H9 (cell line): ENCODE measurements at regions not wholly inside any gene's neighbourhood (a gene's known extent, or its start where the extent isn't known, plus 50 kb on each side); places are given as distances from the start of the nearest gene placed in this dataset.

Experiments
- DNase-seq: peaks from one replicate; pipeline ENCODE4 v3.0.0-alpha.2; 2017
- H2AFZ ChIP-seq: one replicate; pipeline ENCODE4 v1.6.1; 2013; ENCODE audit warnings: mild to moderate bottlenecking, low read length, control low read depth, moderate library complexity
- H2AK5ac ChIP-seq: 2 replicates; pipeline ENCODE4 v1.6.1; 2013; ENCODE audit warnings: low read length, control low read depth, mixed read lengths; ENCODE audit not compliant: insufficient read length
- H2BK120ac ChIP-seq: one replicate; pipeline ENCODE4 v1.6.1; 2013; ENCODE audit warnings: low read depth, mild to moderate bottlenecking, low read length, control low read depth, inconsistent platforms; ENCODE audit not compliant: poor library complexity, severe bottlenecking
- H2BK12ac ChIP-seq: 2 replicates; pipeline ENCODE4 v1.6.1; 2013; ENCODE audit warnings: low read length, control low read depth, mixed read lengths, low read depth; ENCODE audit not compliant: insufficient read length
- H2BK15ac ChIP-seq: 2 replicates; pipeline ENCODE4 v1.6.1; 2013; ENCODE audit warnings: low read depth, low read length, control low read depth
- H2BK20ac ChIP-seq: one replicate; pipeline ENCODE4 v1.6.1; 2013; ENCODE audit warnings: low read depth, mild to moderate bottlenecking, low read length, control low read depth, inconsistent platforms; ENCODE audit not compliant: poor library complexity, severe bottlenecking
- H2BK5ac ChIP-seq: 2 replicates; pipeline ENCODE4 v1.6.1; 2013; ENCODE audit warnings: low read length, control low read depth, mixed read lengths; ENCODE audit not compliant: insufficient read length
- H3K14ac ChIP-seq: 2 replicates; pipeline ENCODE4 v1.6.1; 2013; ENCODE audit warnings: low read length, control low read depth; ENCODE audit not compliant: insufficient read depth
- H3K18ac ChIP-seq: 2 replicates; pipeline ENCODE4 v1.6.1; 2013; ENCODE audit warnings: low read depth, mild to moderate bottlenecking, mixed read lengths, low read length, control low read depth; ENCODE audit not compliant: insufficient read length
- H3K23ac ChIP-seq: 2 replicates; pipeline ENCODE4 v1.6.1; 2013; ENCODE audit warnings: low read length, control low read depth, mixed read lengths, low read depth; ENCODE audit not compliant: insufficient read length
- H3K23me2 ChIP-seq: 2 replicates; pipeline ENCODE4 v1.6.1; 2013; ENCODE audit warnings: low read depth, mild to moderate bottlenecking, mixed read lengths, low read length, control low read depth; ENCODE audit not compliant: insufficient read length, poor library complexity, severe bottlenecking
- H3K27ac ChIP-seq: 2 replicates; pipeline ENCODE4 v1.5.1; 2013; ENCODE audit warnings: low read length, control low read depth, mixed read lengths, low read depth; ENCODE audit not compliant: insufficient read length
- H3K27me3 ChIP-seq: 2 replicates; pipeline ENCODE4 v1.6.1; 2013; ENCODE audit warnings: low read length, control low read depth, inconsistent platforms; ENCODE audit not compliant: insufficient read depth
- H3K4ac ChIP-seq: 2 replicates; pipeline ENCODE4 v1.6.1; 2013; ENCODE audit warnings: low read depth, mild to moderate bottlenecking, control low read depth, inconsistent platforms, low read length, moderate library complexity
- H3K4me1 ChIP-seq: 2 replicates; pipeline ENCODE4 v1.6.1; 2013; ENCODE audit warnings: low read length, control low read depth, inconsistent platforms; ENCODE audit not compliant: insufficient read depth
- H3K4me2 ChIP-seq: 2 replicates; pipeline ENCODE4 v1.6.1; 2013; ENCODE audit warnings: low read length, control low read depth, mixed read lengths; ENCODE audit not compliant: insufficient read length, insufficient read depth
- H3K56ac ChIP-seq: 2 replicates; pipeline ENCODE4 v1.6.1; 2013; ENCODE audit warnings: low read depth, mild to moderate bottlenecking, mixed read lengths, low read length, control low read depth; ENCODE audit not compliant: insufficient read length
- H3K79me1 ChIP-seq: 2 replicates; pipeline ENCODE4 v1.6.1; 2013; ENCODE audit warnings: low read depth, mild to moderate bottlenecking, moderate library complexity, low read length, control low read depth, inconsistent platforms; ENCODE audit not compliant: insufficient read depth, poor library complexity, severe bottlenecking
- H3K79me2 ChIP-seq: 2 replicates; pipeline ENCODE4 v1.6.1; 2013; ENCODE audit warnings: low read length, control low read depth, inconsistent platforms; ENCODE audit not compliant: insufficient read depth
- H3K9ac ChIP-seq: 2 replicates; pipeline ENCODE4 v1.6.1; 2013; ENCODE audit warnings: low read length, control low read depth, mixed read lengths; ENCODE audit not compliant: insufficient read length; ENCODE audit errors: extremely low read depth
- H3K9me3 ChIP-seq: one replicate; pipeline ENCODE4 v1.6.1; 2013; ENCODE audit warnings: low read depth, low read length, inconsistent platforms; ENCODE audit not compliant: control insufficient read depth
- H3T11ph ChIP-seq: one replicate; pipeline ENCODE4 v1.6.1; 2013; ENCODE audit warnings: mild to moderate bottlenecking, low read length, control low read depth, inconsistent platforms
- H4K20me1 ChIP-seq: one replicate; pipeline ENCODE4 v1.6.1; 2013; ENCODE audit not compliant: control insufficient read depth, insufficient read length, insufficient read depth
- H4K5ac ChIP-seq: 2 replicates; pipeline ENCODE4 v1.6.1; 2013; ENCODE audit warnings: low read depth, mild to moderate bottlenecking, mixed read lengths, low read length, control low read depth; ENCODE audit not compliant: insufficient read length
- H4K8ac ChIP-seq: replicated peaks from 2 replicates; pipeline ENCODE4 v1.6.1; 2013; ENCODE audit warnings: low read length, control low read depth, mixed read lengths, low read depth; ENCODE audit not compliant: insufficient read length
- H4K91ac ChIP-seq: 2 replicates; pipeline ENCODE4 v1.6.1; 2013; ENCODE audit warnings: low read depth, mild to moderate bottlenecking, moderate library complexity, mixed read lengths, low read length, control low read depth; ENCODE audit not compliant: insufficient read length
- H3K27ac Mint-ChIP-seq, 3 experiments: 2 replicates in 2 of 3; 3 replicates in 1 of 3; pipeline ENCODE4 v1.8.0; 2020 to 2021; ENCODE audit warnings: mixed read lengths in 3 of 3, mild to moderate bottlenecking in 1 of 3, moderate library complexity in 1 of 3
- H3K27me3 Mint-ChIP-seq: 2 replicates; pipeline ENCODE4 v1.8.0; 2021; ENCODE audit warnings: low read depth, mild to moderate bottlenecking, moderate library complexity, mixed read lengths
- H3K36me3 Mint-ChIP-seq, 3 experiments: 2 replicates in 2 of 3; 3 replicates in 1 of 3; pipeline ENCODE4 v1.8.0; 2020 to 2021; ENCODE audit warnings: low read depth in 3 of 3, mixed read lengths in 3 of 3; ENCODE audit not compliant: insufficient read depth in 1 of 3
- H3K4me1 Mint-ChIP-seq, 2 experiments: 2 replicates each; pipeline ENCODE4 v1.8.0; 2020; ENCODE audit warnings: mixed read lengths in 2 of 2
- H3K4me3 Mint-ChIP-seq, 2 experiments: 2 replicates in 1 of 2; 3 replicates in 1 of 2; pipeline ENCODE4 v1.8.0; 2020 to 2021; ENCODE audit warnings: mild to moderate bottlenecking in 2 of 2, mixed read lengths in 2 of 2, moderate library complexity in 1 of 2
- H3K9me3 Mint-ChIP-seq, 2 experiments: 2 replicates in 1 of 2; 3 replicates in 1 of 2; pipeline ENCODE4 v1.8.0; 2020; ENCODE audit warnings: mild to moderate bottlenecking in 2 of 2, mixed read lengths in 2 of 2, moderate library complexity in 1 of 2
- CTCF ChIP-seq: fragments of 200-600 bp; sonication (generic); conservative IDR thresholded peaks from 3 replicates; pipeline ENCODE4 v1.8.0; 2021; ENCODE audit warnings: antibody characterized with exemption, mild to moderate bottlenecking
- WGBS: extraction: QIAGEN DNeasy Blood & Tissue Kit; methylation state at CpG from one replicate; pipeline ENCODE4 v1.1.7; 2013; ENCODE audit warnings: missing lambda C conversion rate, low lambda C conversion rate, mixed read lengths; ENCODE audit not compliant: insufficient read length; ENCODE audit errors: extremely low coverage; 5-methylcytosine and 5-hydroxymethylcytosine counted together

GRCh38 chr4:113822555-113823290, 61.2 kb upstream of the CAMK2D start:
- Histone ChIP-seq H2AFZ (no peak overlapping the region), H3K23me2 (no peaks in the 10 kb centered on the region)

More at GRCh38 chr4:113822555-113823290, 61.2 kb upstream of the CAMK2D start:
- no peak overlapping the region for H3K4me3 Mint-ChIP-seq
- peaks cover 2 to 3% of the 10 kb centered on the region in 2 experiments; a peak in 3 of 4 replicates for H3K4me1 Mint-ChIP-seq
- H3K18ac ChIP-seq: no peak overlapping the region
- no peak overlapping the region for H3T11ph ChIP-seq
- H3K27me3 Mint-ChIP-seq: no peaks in the 10 kb centered on the region
- no peak overlapping the region for H4K5ac ChIP-seq
- no peak overlapping the region for H3K4ac ChIP-seq
- H2BK120ac ChIP-seq: no peak overlapping the region
- H3K27ac Mint-ChIP-seq: no peak overlapping the region
- no peaks in the 10 kb centered on the region for H4K20me1 ChIP-seq
- H3K36me3 Mint-ChIP-seq: no peaks in the 10 kb centered on the region
- no peaks in the 10 kb centered on the region for H3K4me1 ChIP-seq
- H2BK5ac ChIP-seq: no peak overlapping the region
- no peak overlapping the region for H3K23ac ChIP-seq
- no peak overlapping the region for H2BK12ac ChIP-seq
- H2BK20ac ChIP-seq: no peak overlapping the region
- no peaks in the 10 kb centered on the region for H3K79me2 ChIP-seq
- H2AK5ac ChIP-seq: no peak overlapping the region
- no peaks in the 10 kb centered on the region for H3K79me1 ChIP-seq
- no peak overlapping the region for H3K4me2 ChIP-seq
- H2BK15ac ChIP-seq: no peak overlapping the region
- no peak for TF ChIP-seq CTCF
- H3K27ac ChIP-seq: no peak overlapping the region
- no peak overlapping the region for H4K8ac ChIP-seq
- H3K9me3 ChIP-seq: no peaks in the 10 kb centered on the region
- H3K56ac ChIP-seq: no peak overlapping the region
- WGBS: no CpG with 5 or more reads among the region's 1 CpG
- H4K91ac ChIP-seq: no peak overlapping the region
- DNase-seq: no peak
- no peaks in the 10 kb centered on the region for H3K27me3 ChIP-seq
- no peak overlapping the region for H3K14ac ChIP-seq
- no peak overlapping the region for H3K9ac ChIP-seq
- H3K9me3 Mint-ChIP-seq: no peaks in the 10 kb centered on the region
